Choroid plexus epithelial cell (primary cell): ENCODE measurements at regions not wholly inside any gene's neighbourhood (a gene's known extent, or its start where the extent isn't known, plus 50 kb on each side); places are given as distances from the start of the nearest gene placed in this dataset.

ENCODE experiments used
- DNase-seq: peaks from one replicate; pipeline ENCODE4 v3.0.0-alpha.2; 2010; ENCODE audit warnings: low read depth
- H3K4me3 ChIP-seq: 2 replicates; pipeline ENCODE4 v1.5.1; 2011; ENCODE audit warnings: low read depth, mild to moderate bottlenecking, control low read depth, low read length, moderate library complexity
- CTCF ChIP-seq: conservative IDR thresholded peaks from 2 replicates; pipeline ENCODE4 v1.5.1; 2011; ENCODE audit warnings: low read depth, mild to moderate bottlenecking, control low read depth, inconsistent platforms, low read length, moderate library complexity

DNA sequence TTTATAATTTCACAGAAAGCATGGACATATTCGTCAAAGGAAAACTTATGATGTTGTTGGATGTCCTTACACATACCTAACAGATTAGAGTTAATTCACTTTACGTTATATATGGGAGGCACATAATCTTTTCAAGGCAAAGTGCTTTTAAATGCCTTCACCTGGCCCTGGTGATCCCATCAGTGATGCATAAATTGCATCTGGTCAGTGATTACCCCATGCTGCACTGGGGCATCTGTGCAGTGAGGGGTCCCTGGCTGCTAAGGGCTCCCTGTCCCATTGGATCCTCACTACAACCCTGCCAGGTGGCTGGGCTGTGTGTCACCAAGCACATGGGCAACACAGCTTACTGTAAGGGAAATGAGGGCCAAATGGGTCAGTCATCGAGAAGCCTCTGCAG is 441.1 kb downstream of the RPS24 start:
- TF ChIP-seq CTCF, result no peak
- H3K4me3 ChIP-seq, result no peak overlapping the region
- DNase-seq, result no peak

- DNase-seq, result no peak
- TF ChIP-seq CTCF, result no peak
- no peak overlapping the region for H3K4me3 ChIP-seq
Measured at GRCh38 chr10:78475437-78475836, 441.8 kb downstream of the RPS24 start.

DNA sequence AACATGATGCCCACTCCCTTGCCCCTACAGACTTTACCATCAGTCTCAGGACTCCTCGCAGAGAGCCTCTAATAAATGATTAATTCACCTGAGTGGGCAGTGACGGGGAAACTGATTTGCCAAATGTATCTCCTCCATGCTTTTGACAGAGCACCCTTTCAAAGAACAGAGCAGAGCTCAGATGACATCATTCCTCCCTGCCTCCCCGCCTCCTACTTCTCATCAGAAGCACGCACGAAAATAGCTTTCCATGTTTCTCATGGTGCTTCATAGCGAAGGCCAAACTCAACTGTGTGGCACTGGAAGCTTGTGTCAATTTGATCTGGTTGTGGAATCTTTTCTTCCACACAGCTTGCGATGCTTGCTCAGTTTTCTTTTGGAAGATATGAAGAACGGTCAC is 442.5 kb downstream of the RPS24 start:
- no peak overlapping the region for H3K4me3 ChIP-seq
- DNase-seq, result no peak
- no peak for TF ChIP-seq CTCF

- no peak for DNase-seq
- no peak overlapping the region for H3K4me3 ChIP-seq
- TF ChIP-seq CTCF, result no peak
Measured at GRCh38 chr10:78476844-78477243, 443.2 kb downstream of the RPS24 start.

DNA sequence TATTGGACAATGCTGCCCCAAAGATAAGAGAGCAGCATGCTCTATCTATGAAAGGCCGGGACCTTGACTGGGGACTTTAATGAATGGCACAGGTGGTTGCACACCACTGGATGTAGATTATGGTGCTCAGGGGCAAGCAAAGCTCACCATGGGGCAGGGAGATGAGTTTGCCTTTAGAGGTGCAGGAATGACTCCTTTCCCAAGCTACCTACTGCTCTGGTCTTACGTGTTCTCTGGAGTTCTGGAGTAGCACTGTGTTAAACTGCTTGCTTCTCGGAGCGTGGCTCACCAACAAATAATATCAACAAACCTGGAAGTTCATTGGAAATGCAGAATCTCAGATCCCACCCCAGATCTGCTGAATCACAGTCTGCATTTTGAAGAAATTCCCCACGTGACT is 445.3 kb downstream of the RPS24 start:
- TF ChIP-seq CTCF, result no peak
- no peak overlapping the region for H3K4me3 ChIP-seq
- no peak for DNase-seq

GRCh38 chr10:78479467-78479866 is 445.8 kb downstream of the RPS24 start:
- no peak overlapping the region for H3K4me3 ChIP-seq
- TF ChIP-seq CTCF, result no peak
- no peak for DNase-seq

DNA sequence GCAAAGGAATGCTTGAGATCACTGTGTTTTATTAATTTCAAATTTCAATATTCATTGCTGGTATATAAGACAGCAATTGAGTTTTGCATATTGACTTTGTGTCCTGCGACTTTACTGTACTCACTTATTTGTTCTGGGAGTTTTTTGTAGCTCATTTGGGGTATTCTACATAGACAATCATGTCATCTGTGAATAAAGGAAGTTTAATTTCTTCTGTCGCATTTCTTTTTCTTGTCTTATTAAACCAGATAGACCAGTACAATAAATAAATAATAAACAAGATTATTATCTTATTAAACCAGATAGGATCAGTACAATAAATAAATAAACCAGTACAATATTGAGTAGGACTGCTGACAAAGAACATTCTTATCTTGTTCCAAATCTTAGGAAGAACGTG is 448.2 kb downstream of the RPS24 start:
- no peak overlapping the region for H3K4me3 ChIP-seq
- no peak for TF ChIP-seq CTCF
- DNase-seq, result no peak
